ENCODE measurements at regions not wholly inside any gene's neighbourhood (a gene's known extent, or its start where the extent isn't known, plus 50 kb on each side); places are given as distances from the start of the nearest gene placed in this dataset.
"Not testable (repeated sequence)": the region's sequence is repeated elsewhere in the genome, so short reads cannot be mapped to it uniquely, and the experiment has no call there.

DNA sequence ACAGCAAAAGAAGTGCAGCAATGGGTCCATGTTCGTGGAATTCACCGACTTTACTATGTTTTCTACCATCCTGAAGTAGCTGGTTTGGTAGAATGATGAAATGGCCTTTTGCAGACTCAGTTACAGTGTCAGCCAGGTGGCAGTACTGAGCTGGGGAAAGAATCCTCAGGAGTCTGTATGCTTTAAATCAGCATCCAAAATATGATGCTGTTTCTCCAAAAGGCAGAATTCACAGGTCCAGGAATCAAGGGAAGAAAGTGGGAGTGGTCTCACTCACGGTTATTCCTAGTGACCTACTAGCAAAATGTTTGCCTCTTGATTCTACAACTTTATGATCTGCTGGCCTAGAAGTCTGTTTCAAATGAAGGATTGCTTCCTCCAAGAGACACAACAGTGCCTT lies 287.1 kb downstream of the SPATA31A6 start:
- H3K4me3 ChIP-seq; H3K4me1 ChIP-seq; H3K27ac ChIP-seq; H3K36me3 ChIP-seq; H3K27me3 ChIP-seq; intact Hi-C loops (cut with DNase I); DNase-seq (ENCODE audit: low spot score in 2 of 2); H3K9me3 ChIP-seq: not testable (repeated sequence)
- TF ChIP-seq, protein P1, sequence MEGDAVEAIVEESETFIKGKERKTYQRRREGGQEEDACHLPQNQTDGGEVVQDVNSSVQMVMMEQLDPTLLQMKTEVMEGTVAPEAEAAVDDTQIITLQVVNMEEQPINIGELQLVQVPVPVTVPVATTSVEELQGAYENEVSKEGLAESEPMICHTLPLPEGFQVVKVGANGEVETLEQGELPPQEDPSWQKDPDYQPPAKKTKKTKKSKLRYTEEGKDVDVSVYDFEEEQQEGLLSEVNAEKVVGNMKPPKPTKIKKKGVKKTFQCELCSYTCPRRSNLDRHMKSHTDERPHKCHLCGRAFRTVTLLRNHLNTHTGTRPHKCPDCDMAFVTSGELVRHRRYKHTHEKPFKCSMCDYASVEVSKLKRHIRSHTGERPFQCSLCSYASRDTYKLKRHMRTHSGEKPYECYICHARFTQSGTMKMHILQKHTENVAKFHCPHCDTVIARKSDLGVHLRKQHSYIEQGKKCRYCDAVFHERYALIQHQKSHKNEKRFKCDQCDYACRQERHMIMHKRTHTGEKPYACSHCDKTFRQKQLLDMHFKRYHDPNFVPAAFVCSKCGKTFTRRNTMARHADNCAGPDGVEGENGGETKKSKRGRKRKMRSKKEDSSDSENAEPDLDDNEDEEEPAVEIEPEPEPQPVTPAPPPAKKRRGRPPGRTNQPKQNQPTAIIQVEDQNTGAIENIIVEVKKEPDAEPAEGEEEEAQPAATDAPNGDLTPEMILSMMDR (IDR thresholded peaks at IDR 0.05), result peak in 1 of 3 experiments; percentile 39

DNA sequence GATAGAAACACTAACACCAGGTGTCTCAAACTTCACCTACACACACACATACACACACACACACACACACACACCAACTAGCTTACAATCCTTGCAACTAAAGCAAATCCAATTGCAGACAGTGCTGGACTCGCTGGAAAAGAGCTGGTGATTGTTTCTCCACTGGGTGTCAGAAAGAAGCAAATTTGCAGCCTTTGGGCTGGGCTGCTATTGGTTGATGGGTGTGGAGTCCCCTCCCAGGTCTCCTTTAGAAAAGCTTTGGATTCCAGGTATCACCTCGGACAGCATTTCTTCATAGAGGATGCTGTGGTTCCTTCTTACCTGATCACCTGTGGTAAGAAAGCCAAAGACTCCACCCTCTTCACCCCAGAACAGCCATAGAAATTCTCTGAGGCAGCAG lies 307.5 kb downstream of the SPATA31A6 start:
- DNase-seq (ENCODE audit: low spot score in 2 of 2); H3K9me3 ChIP-seq; H3K4me1 ChIP-seq; H3K4me3 ChIP-seq; H3K27me3 ChIP-seq; H3K36me3 ChIP-seq; intact Hi-C loops (cut with DNase I); H3K27ac ChIP-seq: not testable (repeated sequence)

GRCh38 chr9:42502620-42503264 lies 319.3 kb downstream of the SPATA31A6 start:
- H3K36me3 ChIP-seq; H3K27ac ChIP-seq; H3K9me3 ChIP-seq; H3K4me3 ChIP-seq; DNase-seq (ENCODE audit: low spot score in 2 of 2); intact Hi-C loops (cut with DNase I); H3K27me3 ChIP-seq; H3K4me1 ChIP-seq: not testable (repeated sequence)

DNA sequence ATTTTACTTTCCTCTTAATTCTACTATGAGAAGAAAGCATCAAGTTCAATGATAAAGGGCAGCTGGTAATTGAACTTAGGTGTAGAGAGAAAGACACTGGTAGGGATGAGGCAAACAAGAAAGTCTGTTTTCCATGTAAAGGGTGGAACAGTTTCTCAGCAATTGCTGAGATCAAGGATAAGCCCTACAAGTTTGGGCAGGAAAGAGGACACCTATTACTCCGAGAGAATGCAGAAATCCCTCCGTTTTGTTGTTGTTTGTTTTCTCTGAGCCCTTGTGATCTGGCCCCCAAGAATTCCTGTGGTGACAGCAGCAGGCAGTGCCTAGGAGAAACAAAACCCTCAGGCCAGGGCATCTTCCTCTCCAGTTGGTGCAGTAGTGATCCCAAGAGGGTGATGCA lies 324.7 kb downstream of the SPATA31A6 start:
- H3K4me1 ChIP-seq; intact Hi-C loops (cut with DNase I); DNase-seq (ENCODE audit: low spot score in 2 of 2); H3K36me3 ChIP-seq; H3K27ac ChIP-seq; H3K9me3 ChIP-seq; H3K4me3 ChIP-seq; H3K27me3 ChIP-seq: not testable (repeated sequence)

GRCh38 chr9:42513535-42513934 lies 330.1 kb downstream of the SPATA31A6 start:
- H3K36me3 ChIP-seq; intact Hi-C loops (cut with DNase I); H3K27me3 ChIP-seq; H3K4me3 ChIP-seq; H3K9me3 ChIP-seq; H3K27ac ChIP-seq; H3K4me1 ChIP-seq; DNase-seq (ENCODE audit: low spot score in 2 of 2): not testable (repeated sequence)

DNA sequence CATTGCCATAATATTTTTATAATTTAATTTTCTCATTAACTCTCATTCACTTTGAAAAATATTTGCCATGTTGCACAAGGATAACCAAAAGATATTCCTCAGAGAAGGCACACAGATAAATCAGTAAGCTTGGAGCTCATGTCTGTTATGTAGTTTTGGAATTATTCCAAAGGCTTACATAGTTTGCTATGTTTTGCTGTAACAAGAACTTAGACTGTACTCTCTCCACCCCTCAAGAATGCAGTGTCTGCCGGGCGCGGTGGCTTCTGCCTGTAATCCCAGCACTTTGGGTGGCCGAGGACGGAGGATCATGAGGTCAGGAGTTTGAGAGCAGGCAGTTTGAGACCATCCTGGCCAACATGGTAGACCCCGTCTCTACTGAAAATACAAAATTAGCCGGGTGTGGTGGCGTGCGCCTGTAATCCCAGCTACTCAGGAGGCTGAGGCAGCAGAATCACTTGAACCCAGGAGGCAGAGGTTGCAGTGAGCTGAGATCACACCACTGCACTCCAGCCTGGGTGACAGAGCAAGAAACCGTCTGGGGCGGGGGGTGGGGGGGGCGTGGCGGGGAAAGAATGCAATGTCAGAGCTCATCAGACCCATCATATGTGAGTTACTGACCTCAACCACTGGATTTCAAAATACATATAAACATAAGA lies 351.0 kb downstream of the SPATA31A6 start:
- H3K4me1 ChIP-seq; intact Hi-C loops (cut with DNase I); H3K27me3 ChIP-seq; H3K27ac ChIP-seq; H3K36me3 ChIP-seq; DNase-seq (ENCODE audit: low spot score in 2 of 2); H3K9me3 ChIP-seq; H3K4me3 ChIP-seq: not testable (repeated sequence)

DNA sequence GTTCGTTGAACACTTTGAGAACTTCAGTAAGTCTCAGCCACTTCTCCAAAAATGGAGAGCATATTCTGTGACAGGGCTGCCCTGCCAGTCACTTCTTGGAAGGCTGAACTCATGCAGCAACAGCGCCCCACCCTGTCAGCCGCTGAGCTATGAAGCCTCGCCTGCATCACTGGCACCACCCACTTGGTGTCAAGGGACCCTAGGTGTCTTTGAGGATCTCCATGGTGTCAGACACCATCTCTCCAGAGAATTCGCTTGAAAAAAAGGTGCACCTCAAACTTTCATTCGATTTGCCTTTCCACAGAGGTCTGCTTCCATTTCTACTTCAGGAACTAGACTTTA lies 351.5 kb downstream of the SPATA31A6 start:
- peak in 1 of 2 donors; percentile 53 for DNase-seq (ENCODE audit: low spot score in 2 of 2)
- H3K27ac ChIP-seq; intact Hi-C loops (cut with DNase I); H3K27me3 ChIP-seq; H3K4me3 ChIP-seq; H3K4me1 ChIP-seq; H3K9me3 ChIP-seq; H3K36me3 ChIP-seq: not testable (repeated sequence)
- TF ChIP-seq, protein P1 (IDR thresholded peaks at IDR 0.05), result peak in 1 of 3 experiments; percentile 31

DNA sequence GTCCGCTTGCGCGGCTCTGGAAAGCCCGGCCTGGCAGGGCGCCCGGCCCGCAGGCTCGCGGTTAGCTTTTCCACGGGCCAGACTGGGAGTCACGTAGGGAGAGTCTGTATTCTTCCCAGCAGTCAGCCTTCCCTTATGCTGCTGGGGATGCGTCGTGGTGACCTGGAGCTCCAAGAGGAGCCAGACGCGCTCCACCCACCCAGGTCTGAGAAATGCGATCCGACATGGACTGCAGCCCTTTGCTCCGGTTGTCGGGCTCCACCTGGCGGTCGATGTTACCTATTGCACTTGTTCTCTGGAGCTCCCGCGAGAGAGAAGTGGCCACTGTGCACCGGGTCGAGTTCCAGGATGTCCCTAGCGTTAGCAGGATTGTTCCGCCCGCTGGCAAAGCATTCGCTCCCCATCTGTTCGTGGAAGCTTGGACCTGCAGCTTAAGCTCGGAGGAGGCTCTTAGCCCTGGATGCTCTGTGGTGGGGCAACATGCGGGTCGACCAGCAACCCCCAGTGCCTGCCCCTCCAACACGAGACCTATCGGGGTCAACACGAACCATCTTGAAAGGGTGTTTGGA lies 367.4 kb downstream of the SPATA31A6 start:
- intact Hi-C loops (cut with DNase I); DNase-seq (ENCODE audit: low spot score in 2 of 2); H3K36me3 ChIP-seq; H3K27me3 ChIP-seq; H3K4me1 ChIP-seq; H3K27ac ChIP-seq; H3K9me3 ChIP-seq: not testable (repeated sequence)
- peak overlapping the region in 1 of 2 donors; percentile 47 for H3K4me3 ChIP-seq
- TF ChIP-seq, protein P1 (IDR thresholded peaks at IDR 0.05), result peak in 2 of 3 experiments; percentile 24 to 48

DNA sequence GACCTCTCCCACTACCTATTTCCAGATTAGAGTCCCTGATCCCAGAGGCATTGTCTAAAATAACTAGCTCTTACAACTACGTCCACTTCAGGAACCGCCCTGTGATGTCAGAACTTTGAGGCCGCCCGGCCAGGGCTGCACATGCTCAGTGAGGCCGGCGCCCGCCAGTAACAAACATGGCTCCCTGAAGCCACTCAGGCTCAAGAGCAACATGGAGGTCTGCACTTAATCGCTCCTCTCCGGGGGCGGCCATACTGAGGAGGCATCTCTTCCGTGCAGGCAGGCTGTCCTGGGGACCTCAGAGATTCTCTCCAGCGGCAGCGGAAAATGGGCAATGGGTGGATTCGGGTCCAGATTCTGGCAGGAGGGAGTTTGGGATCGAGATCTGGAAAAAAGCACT lies 385.1 kb downstream of the SPATA31A6 start:
- intact Hi-C loops (cut with DNase I); H3K27me3 ChIP-seq; H3K4me1 ChIP-seq; H3K4me3 ChIP-seq; H3K27ac ChIP-seq; H3K9me3 ChIP-seq; H3K36me3 ChIP-seq: not testable (repeated sequence)
- peak in 1 of 2 donors; percentile 76 for DNase-seq (ENCODE audit: low spot score in 2 of 2)

GRCh38 chr9:42568942-42569556 lies 385.6 kb downstream of the SPATA31A6 start:
- intact Hi-C loops (cut with DNase I), result not testable (repeated sequence)

GRCh38 chr9:42577851-42578250 lies 394.4 kb downstream of the SPATA31A6 start:
- DNase-seq (ENCODE audit: low spot score in 2 of 2); intact Hi-C loops (cut with DNase I); H3K4me3 ChIP-seq; H3K27me3 ChIP-seq; H3K4me1 ChIP-seq; H3K27ac ChIP-seq; H3K9me3 ChIP-seq; H3K36me3 ChIP-seq: not testable (repeated sequence)

More at GRCh38 chr9:42568942-42569556, 385.6 kb downstream of the SPATA31A6 start:
- H3K4me1 ChIP-seq; H3K9me3 ChIP-seq; H3K27me3 ChIP-seq; H3K27ac ChIP-seq; DNase-seq (ENCODE audit: low spot score in 2 of 2); H3K36me3 ChIP-seq: not testable (repeated sequence)
- H3K4me3 ChIP-seq, result peak overlapping the region in 1 of 2 donors; percentile 40
